Uterus (tissue), 2 donors: ENCODE measurements at regions not wholly inside any gene's neighbourhood (a gene's known extent, or its start where the extent isn't known, plus 50 kb on each side); places are given as distances from the start of the nearest gene placed in this dataset.

Experiments
- CTCF ChIP-seq, 4 experiments: fragments of 200-600 bp in 2 of 4; fragments of 450-650 bp in 2 of 4; sonication (generic) in 2 of 4; IDR thresholded peaks; one replicate each; pipeline ENCODE4 v1.5.1; 2016 to 2019; ENCODE audit warnings: antibody characterized with exemption in 4 of 4, mild to moderate bottlenecking in 2 of 4, moderate library complexity in 1 of 4
- POLR2A ChIP-seq, 2 donors: fragments of 450-650 bp; IDR thresholded peaks; one replicate each; pipeline ENCODE4 v1.6.1; 2016; ENCODE audit warnings: antibody characterized with exemption in 2 of 2, mild to moderate bottlenecking in 1 of 2, moderate library complexity in 1 of 2

GRCh38 chr5:57956636-57957035 is 474.0 kb upstream of the ACTBL2 start:
- TF ChIP-seq CTCF (IDR thresholded peaks at IDR 0.05) (no peak), POLR2A (IDR thresholded peaks at IDR 0.05) (no peak)
